ENCODE measurements at regions not wholly inside any gene's neighbourhood (a gene's known extent, or its start where the extent isn't known, plus 50 kb on each side); places are given as distances from the start of the nearest gene placed in this dataset.
A peak's percentile ranks its signal among the peaks of the same experiment; 100 is the strongest.

DNA sequence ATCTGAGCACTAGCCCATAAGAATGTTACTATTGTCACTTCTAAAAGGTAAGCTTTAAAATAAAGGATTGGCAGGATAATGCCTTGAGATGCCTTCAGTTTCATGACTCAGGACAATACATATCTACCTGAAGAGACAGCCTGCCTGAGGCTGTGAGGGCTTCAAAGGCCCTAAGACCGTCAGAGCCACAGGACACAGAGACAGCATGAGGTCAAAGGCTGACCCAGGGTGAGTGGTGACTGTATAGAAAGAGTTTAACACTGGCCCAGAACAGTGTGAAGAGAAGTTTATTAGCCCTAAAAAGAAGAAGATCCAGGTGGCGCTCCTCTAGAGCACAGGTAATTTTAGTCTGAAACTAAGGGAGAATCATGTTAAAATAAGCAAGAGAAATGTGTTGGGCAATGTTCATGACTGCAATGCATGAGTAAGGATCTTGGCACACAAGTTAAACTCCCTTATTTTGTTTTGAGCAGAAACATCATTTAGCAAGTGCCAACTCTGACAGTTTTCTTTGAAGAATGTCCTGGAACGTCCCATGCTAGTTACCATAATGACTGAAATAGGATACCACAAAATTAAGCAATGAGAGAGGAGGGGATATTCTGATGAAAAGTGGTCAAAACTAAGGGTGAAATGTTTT, 78.1 kb upstream of the FAM110C start:
- POLR2A ChIA-PET (ENCODE audit: unreplicated experiment): no interaction called here
- Histone ChIP-seq H4K20me1 (ENCODE audit: insufficient read depth) (no peaks in the 10 kb centered on the region), H3K36me3 (ENCODE audit: low read depth) (no peaks in the 10 kb centered on the region), H3K4me3 (no peak overlapping the region), H3K9me3 (ENCODE audit: insufficient read depth, low read depth) (peaks cover 4% of the 10 kb centered on the region; the same call in 1 of the 2 replicates), H2AFZ (no peak overlapping the region), H3K9me2 (ENCODE audit: insufficient read depth) (no peaks in the 10 kb centered on the region), H3K4me1 (replicated peaks; ENCODE audit: insufficient read depth) (no peaks in the 10 kb centered on the region), H3K4me2 (no peak overlapping the region), H3F3A (ENCODE audit: insufficient read depth, low read depth) (no peaks in the 10 kb centered on the region), H3K27ac (no peak overlapping the region), H3K27me3 (ENCODE audit: insufficient read depth, low read depth) (0 out of 2 replicates have a peak, but pooled peaks cover 5% of the 10 kb centered on the region), H3K79me2 (ENCODE audit: low read depth) (no peaks in the 10 kb centered on the region)
- no TSS peak for BruUV-seq (replicated peaks)
- TF ChIP-seq, protein P1, sequence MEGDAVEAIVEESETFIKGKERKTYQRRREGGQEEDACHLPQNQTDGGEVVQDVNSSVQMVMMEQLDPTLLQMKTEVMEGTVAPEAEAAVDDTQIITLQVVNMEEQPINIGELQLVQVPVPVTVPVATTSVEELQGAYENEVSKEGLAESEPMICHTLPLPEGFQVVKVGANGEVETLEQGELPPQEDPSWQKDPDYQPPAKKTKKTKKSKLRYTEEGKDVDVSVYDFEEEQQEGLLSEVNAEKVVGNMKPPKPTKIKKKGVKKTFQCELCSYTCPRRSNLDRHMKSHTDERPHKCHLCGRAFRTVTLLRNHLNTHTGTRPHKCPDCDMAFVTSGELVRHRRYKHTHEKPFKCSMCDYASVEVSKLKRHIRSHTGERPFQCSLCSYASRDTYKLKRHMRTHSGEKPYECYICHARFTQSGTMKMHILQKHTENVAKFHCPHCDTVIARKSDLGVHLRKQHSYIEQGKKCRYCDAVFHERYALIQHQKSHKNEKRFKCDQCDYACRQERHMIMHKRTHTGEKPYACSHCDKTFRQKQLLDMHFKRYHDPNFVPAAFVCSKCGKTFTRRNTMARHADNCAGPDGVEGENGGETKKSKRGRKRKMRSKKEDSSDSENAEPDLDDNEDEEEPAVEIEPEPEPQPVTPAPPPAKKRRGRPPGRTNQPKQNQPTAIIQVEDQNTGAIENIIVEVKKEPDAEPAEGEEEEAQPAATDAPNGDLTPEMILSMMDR (conservative IDR thresholded peaks at IDR 0.05): no peak
- no peak for TF ChIP-seq EZH2 (IDR thresholded peaks at IDR 0.05; ENCODE audit: low read depth)
- CTCF ChIA-PET: no interaction called here
- intact Hi-C loops (cut with micrococcal nuclease; ENCODE audit: unreplicated experiment): no loop called here
- no peak for DNase-seq

DNA sequence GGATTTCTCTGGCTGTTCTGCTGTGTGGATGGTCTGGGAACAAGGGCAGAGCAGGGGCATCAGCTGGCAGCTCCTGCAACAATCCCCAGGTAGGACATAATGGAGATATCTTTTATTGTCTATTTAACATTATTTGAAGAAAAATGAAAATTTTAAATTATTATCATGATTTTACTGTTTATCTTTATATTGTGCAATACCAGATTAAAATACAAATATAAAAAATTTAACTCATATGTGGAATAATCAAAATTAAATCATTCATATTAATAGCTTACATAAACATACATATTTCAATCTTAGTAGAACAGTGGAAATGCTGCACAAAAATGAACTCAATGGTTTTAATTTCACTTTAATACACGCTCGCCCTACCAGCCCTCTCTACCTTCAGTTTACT, 70.6 kb upstream of the FAM110C start:
- DNase-seq: no peak
- BruUV-seq (replicated peaks): no TSS peak
- Histone ChIP-seq H3K9me2 (ENCODE audit: insufficient read depth) (no peaks in the 10 kb centered on the region), H3F3A (ENCODE audit: insufficient read depth, low read depth) (no peaks in the 10 kb centered on the region), H3K4me1 (replicated peaks; ENCODE audit: insufficient read depth) (no peaks in the 10 kb centered on the region), H3K79me2 (ENCODE audit: low read depth) (no peaks in the 10 kb centered on the region), H3K27me3 (ENCODE audit: insufficient read depth, low read depth) (no peaks in the 10 kb centered on the region), H4K20me1 (ENCODE audit: insufficient read depth) (no peaks in the 10 kb centered on the region), H3K36me3 (ENCODE audit: low read depth) (no peaks in the 10 kb centered on the region), H3K9me3 (ENCODE audit: insufficient read depth, low read depth) (no peaks in the 10 kb centered on the region), H3K4me2 (no peak overlapping the region), H3K27ac (no peak overlapping the region), H3K4me3 (no peak overlapping the region), H2AFZ (no peak overlapping the region)
- intact Hi-C loops (cut with micrococcal nuclease; ENCODE audit: unreplicated experiment): no loop called here
- POLR2A ChIA-PET (ENCODE audit: unreplicated experiment): no interaction called here
- no peak for TF ChIP-seq EZH2 (IDR thresholded peaks at IDR 0.05; ENCODE audit: low read depth)
- CTCF ChIA-PET: no interaction called here

DNA sequence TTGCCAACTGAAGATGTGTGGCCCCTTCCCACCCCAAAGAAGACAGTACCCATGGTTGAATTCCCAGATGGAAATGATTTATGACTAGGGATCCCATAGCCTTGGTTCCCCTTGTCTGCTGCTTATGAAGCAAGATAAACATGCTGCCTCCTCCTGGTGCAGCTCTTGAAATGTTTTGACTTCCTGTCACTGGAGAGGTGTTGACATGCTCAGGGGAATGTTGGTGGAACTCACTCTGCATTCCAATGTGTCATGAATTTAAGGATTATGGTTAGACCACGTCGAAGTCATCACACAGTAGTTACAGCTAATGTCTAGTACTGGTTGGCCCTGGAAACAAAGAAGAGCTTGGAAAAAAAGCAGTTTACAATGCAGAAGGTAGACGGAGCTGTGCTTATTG, 69.0 kb upstream of the FAM110C start:
- Histone ChIP-seq H3K4me1 (replicated peaks; ENCODE audit: insufficient read depth) (no peaks in the 10 kb centered on the region), H3K4me2 (no peak overlapping the region), H3K9me3 (ENCODE audit: insufficient read depth, low read depth) (no peaks in the 10 kb centered on the region), H4K20me1 (ENCODE audit: insufficient read depth) (no peaks in the 10 kb centered on the region), H3K36me3 (ENCODE audit: low read depth) (no peaks in the 10 kb centered on the region), H2AFZ (no peak overlapping the region), H3K79me2 (ENCODE audit: low read depth) (no peaks in the 10 kb centered on the region), H3F3A (ENCODE audit: insufficient read depth, low read depth) (no peaks in the 10 kb centered on the region), H3K4me3 (no peak overlapping the region), H3K9me2 (ENCODE audit: insufficient read depth) (no peaks in the 10 kb centered on the region), H3K27ac (no peak overlapping the region), H3K27me3 (ENCODE audit: insufficient read depth, low read depth) (no peaks in the 10 kb centered on the region)
- no peak for TF ChIP-seq EZH2 (IDR thresholded peaks at IDR 0.05; ENCODE audit: low read depth)
- TF ChIP-seq, protein P1 (conservative IDR thresholded peaks at IDR 0.05): peak; percentile 31; the same call in 1 of the 2 replicates
- POLR2A ChIA-PET (ENCODE audit: unreplicated experiment): no interaction called here
- DNase-seq: peak in 1 of 2 experiments; percentile 82
- CTCF ChIA-PET: no interaction called here
- intact Hi-C loops (cut with micrococcal nuclease; ENCODE audit: unreplicated experiment): no loop called here
- no TSS peak for BruUV-seq (replicated peaks)

DNA sequence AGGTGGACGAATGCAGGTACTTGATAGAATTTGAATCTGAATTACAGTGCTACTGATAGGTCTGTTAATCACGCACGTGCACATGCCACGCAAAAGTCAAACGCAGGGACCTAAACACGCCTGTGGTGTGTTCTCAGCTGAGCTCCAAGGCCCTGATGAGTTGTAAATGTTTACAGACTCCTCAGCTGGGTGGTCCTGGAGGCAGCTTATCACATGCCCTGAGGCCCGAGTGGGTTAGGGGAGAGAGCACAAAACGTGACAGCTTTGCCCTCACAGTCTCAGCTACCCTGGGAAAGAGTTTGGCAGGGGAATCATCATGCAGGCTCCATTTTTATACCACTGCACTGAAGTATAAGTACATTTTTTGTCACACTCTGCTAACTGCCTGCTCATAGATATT, 68.3 kb upstream of the FAM110C start:
- Histone ChIP-seq H4K20me1 (ENCODE audit: insufficient read depth) (no peaks in the 10 kb centered on the region), H3K36me3 (ENCODE audit: low read depth) (no peaks in the 10 kb centered on the region), H3K27me3 (ENCODE audit: insufficient read depth, low read depth) (no peaks in the 10 kb centered on the region), H3K4me3 (no peak overlapping the region), H2AFZ (no peak overlapping the region), H3K9me2 (ENCODE audit: insufficient read depth) (no peaks in the 10 kb centered on the region), H3K4me2 (no peak overlapping the region), H3K9me3 (ENCODE audit: insufficient read depth, low read depth) (no peaks in the 10 kb centered on the region), H3K27ac (no peak overlapping the region), H3K4me1 (replicated peaks; ENCODE audit: insufficient read depth) (no peaks in the 10 kb centered on the region), H3F3A (ENCODE audit: insufficient read depth, low read depth) (no peaks in the 10 kb centered on the region), H3K79me2 (ENCODE audit: low read depth) (no peaks in the 10 kb centered on the region)
- intact Hi-C loops (cut with micrococcal nuclease; ENCODE audit: unreplicated experiment): no loop called here
- no peak for DNase-seq
- ChIA-PET POLR2A (ENCODE audit: unreplicated experiment) (no interaction called here), CTCF (no interaction called here)
- BruUV-seq (replicated peaks): no TSS peak
- TF ChIP-seq, protein P1 (conservative IDR thresholded peaks at IDR 0.05): no peak
- TF ChIP-seq EZH2 (IDR thresholded peaks at IDR 0.05; ENCODE audit: low read depth): no peak
